Right lobe of liver (tissue), 6 donors: ENCODE measurements at regions not wholly inside any gene's neighbourhood (a gene's known extent, or its start where the extent isn't known, plus 50 kb on each side); places are given as distances from the start of the nearest gene placed in this dataset.

Source experiments
- ATAC-seq, 4 donors: fragments of 200-7000 bp; cut with Tn5 transposase; one replicate each; pipeline ENCODE4 v1.9.1; 2020; ENCODE audit warnings: mild to moderate bottlenecking in 4 of 4, moderate library complexity in 4 of 4
- DNase-seq, 3 donors: peaks; one replicate each; pipeline ENCODE4 v3.0.0-alpha.2; 2020
- H3K27ac ChIP-seq, 3 donors: fragments of 200-600 bp; one replicate each; pipeline ENCODE4 v1.8.0; 2022
- H3K27me3 ChIP-seq, 2 donors: fragments of 200-600 bp; one replicate each; pipeline ENCODE4 v1.8.0; 2022
- H3K36me3 ChIP-seq, 4 donors: fragments of 200-600 bp; sonication (generic) in 1 of 4; one replicate each; pipeline versions ENCODE4 v1.5.1 to v1.8.0; 2017 to 2022; ENCODE audit warnings: control low read depth in 1 of 4
- H3K4me1 ChIP-seq, 4 donors: fragments of 200-600 bp; sonication (generic) in 1 of 4; one replicate each; pipeline versions ENCODE4 v1.5.1 to v1.8.0; 2017 to 2022; ENCODE audit warnings: control low read depth in 1 of 4
- H3K4me3 ChIP-seq, 3 donors: fragments of 200-600 bp; one replicate each; pipeline ENCODE4 v1.8.0; 2022
- H3K9me3 ChIP-seq, 4 donors: fragments of 200-600 bp; sonication (generic) in 1 of 4; one replicate each; pipeline versions ENCODE4 v1.5.1 to v1.8.0; 2017 to 2022; ENCODE audit warnings: control low read depth in 1 of 4
- POLR2A ChIP-seq: fragments of 450-650 bp; IDR thresholded peaks from one replicate; pipeline ENCODE4 v1.6.1; 2017; ENCODE audit warnings: antibody characterized with exemption, mild to moderate bottlenecking
- WGBS: methylation state at CpG from one replicate; pipeline ENCODE4 v1.1.6; 2018; ENCODE audit warnings: low coverage, low lambda C conversion rate; ENCODE audit not compliant: insufficient coverage; ENCODE audit errors: missing lambda C conversion rate; 5-methylcytosine and 5-hydroxymethylcytosine counted together
- intact Hi-C, 2 donors: fragments of 100-400 bp; cut with DNase I; formaldehyde crosslinking; loops; one replicate each; pipeline versions ENCODE4 v1.11.2 to v1.14.1; 2022
- TF ChIP-seq, protein P1 (sequence below), 4 donors: fragments of 200-600 bp in 3 of 4; fragments of 450-650 bp in 1 of 4; IDR thresholded peaks; one replicate each; pipeline versions ENCODE4 v1.5.1 to v1.8.0; 2016 to 2022; ENCODE audit warnings: antibody characterized with exemption in 4 of 4, mild to moderate bottlenecking in 2 of 4
- donor health status: DM: no; HTN: yes; CAD: no.
- donor health status: DM: no; HTN: no; CAD: no.
- donor health status: DM: no; HTN: no; CAD: no.
- donor health status: DM: no; HTN: yes; CAD: no.
- donor health status: DM: no; HTN: yes; CAD: no.

DNA sequence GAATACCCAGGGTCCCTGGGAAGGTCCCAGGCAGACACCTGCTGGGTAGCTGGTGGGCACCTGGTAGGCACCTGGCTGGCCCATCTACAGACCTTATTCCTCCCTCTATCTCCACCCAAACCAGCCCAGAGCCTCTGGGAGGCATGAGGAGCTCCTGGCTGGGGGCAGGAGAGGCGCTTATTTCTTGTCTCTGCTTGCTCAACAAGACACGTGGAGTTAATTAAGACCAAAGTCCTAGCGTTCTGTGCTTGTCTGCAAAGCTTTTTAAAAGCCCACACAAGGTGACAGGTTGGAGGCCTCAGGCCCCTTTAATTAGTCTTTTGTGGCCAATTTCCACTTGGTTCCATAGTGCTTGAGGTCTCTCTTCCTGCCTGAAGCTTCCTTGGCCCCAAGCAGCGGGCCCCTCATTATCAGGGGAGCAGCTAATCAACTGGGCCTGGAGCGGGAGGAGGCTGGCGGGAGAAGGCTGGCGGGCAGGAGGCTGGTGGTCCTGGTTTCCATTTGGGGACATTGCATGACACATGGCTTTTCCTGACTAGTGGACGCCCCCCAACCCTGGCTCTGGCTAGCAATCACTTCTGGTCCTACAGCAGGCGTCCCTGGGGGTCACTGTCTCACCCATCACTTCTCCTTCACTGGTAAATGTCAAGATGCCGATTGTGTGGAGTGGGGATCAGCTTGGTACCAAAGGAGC lies 65.4 kb upstream of the HDAC4 start:
- H3K4me3 ChIP-seq = no peak overlapping the region
- ATAC-seq = no peak
- WGBS = 60% methylated on average over 1 of the region's 10 CpGs
- no peaks in the 10 kb centered on the region for H3K4me1 ChIP-seq
- H3K27ac ChIP-seq = no peak overlapping the region
- no peaks in the 10 kb centered on the region for H3K36me3 ChIP-seq
- peak in 1 of 3 donors; percentile 36 for DNase-seq
- H3K27me3 ChIP-seq = no peaks in the 10 kb centered on the region
- no peaks in the 10 kb centered on the region for H3K9me3 ChIP-seq
- intact Hi-C loops = no loop called here
- TF ChIP-seq, protein P1, sequence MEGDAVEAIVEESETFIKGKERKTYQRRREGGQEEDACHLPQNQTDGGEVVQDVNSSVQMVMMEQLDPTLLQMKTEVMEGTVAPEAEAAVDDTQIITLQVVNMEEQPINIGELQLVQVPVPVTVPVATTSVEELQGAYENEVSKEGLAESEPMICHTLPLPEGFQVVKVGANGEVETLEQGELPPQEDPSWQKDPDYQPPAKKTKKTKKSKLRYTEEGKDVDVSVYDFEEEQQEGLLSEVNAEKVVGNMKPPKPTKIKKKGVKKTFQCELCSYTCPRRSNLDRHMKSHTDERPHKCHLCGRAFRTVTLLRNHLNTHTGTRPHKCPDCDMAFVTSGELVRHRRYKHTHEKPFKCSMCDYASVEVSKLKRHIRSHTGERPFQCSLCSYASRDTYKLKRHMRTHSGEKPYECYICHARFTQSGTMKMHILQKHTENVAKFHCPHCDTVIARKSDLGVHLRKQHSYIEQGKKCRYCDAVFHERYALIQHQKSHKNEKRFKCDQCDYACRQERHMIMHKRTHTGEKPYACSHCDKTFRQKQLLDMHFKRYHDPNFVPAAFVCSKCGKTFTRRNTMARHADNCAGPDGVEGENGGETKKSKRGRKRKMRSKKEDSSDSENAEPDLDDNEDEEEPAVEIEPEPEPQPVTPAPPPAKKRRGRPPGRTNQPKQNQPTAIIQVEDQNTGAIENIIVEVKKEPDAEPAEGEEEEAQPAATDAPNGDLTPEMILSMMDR (IDR thresholded peaks at IDR 0.05) = no peak
- no peak for TF ChIP-seq POLR2A

GRCh38 chr2:239465017-239466001 lies 64.5 kb upstream of the HDAC4 start:
- 65% methylated on average over 7 of the region's 31 CpGs for WGBS
- H3K4me1 ChIP-seq = no peaks in the 10 kb centered on the region
- intact Hi-C loops = no loop called here
- no peaks in the 10 kb centered on the region for H3K36me3 ChIP-seq
- H3K9me3 ChIP-seq = no peaks in the 10 kb centered on the region
- no peak for TF ChIP-seq POLR2A
- TF ChIP-seq, protein P1 (IDR thresholded peaks at IDR 0.05) = no peak
- H3K27ac ChIP-seq = no peak overlapping the region
- DNase-seq = peak; percentile 61 to 74 (median 68)
- H3K4me3 ChIP-seq = no peak overlapping the region
- H3K27me3 ChIP-seq = no peaks in the 10 kb centered on the region
- ATAC-seq = peak; percentile 55 to 78 (median 68)

DNA sequence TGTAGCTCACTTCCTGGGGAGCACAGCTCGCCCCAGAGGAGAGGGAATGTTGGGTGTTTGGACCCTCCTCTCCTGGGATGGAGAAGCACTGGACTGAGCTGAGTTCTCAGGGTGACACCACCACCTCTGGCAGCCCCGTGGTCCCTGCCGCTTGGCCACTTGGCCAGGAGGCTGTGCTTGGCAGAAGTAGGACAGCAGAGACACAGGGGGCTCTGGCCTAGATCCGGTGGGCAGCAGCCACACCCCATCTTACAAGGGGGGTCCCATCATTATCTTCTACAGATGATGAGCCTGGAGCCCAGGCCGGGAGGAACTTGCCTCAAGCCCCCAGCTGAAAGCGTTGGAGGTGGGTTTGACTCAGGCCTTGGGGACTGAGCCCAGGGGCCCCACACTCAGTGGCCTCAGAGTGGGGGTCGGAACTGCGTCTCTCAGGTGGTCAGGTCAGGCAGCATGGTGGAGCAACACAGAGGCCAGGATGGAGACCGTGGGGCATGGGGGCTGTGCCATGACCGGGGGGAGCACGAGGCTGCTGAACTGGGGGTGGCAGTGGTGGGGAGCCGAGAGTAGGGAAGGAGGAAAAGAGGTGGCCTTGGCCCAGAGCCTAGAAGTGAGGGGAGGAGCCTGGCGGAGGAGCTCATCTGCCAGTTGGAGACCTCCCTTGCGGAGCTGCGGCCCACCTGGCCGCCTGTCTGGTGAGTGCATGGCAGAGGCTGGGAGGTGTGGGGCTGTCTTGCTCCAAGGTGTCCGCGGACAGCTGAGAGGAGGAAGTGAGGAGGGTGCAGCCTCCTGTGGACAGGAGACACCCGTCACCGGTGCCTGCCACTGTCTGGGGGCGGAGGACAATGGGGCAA lies 63.6 kb upstream of the HDAC4 start:
- Histone ChIP-seq H3K27me3 (no peaks in the 10 kb centered on the region), H3K4me3 (no peak overlapping the region), H3K36me3 (no peaks in the 10 kb centered on the region), H3K27ac (no peak overlapping the region), H3K9me3 (no peaks in the 10 kb centered on the region), H3K4me1 (no peaks in the 10 kb centered on the region)
- DNase-seq (peak in 1 of 3 donors; percentile 45), ATAC-seq (peak in 1 of 4 donors; percentile 2)
- intact Hi-C loops = no loop called here
- TF ChIP-seq POLR2A = no peak
- TF ChIP-seq, protein P1 (IDR thresholded peaks at IDR 0.05) = no peak
- 77% methylated on average over 11 of the region's 21 CpGs for WGBS

DNA sequence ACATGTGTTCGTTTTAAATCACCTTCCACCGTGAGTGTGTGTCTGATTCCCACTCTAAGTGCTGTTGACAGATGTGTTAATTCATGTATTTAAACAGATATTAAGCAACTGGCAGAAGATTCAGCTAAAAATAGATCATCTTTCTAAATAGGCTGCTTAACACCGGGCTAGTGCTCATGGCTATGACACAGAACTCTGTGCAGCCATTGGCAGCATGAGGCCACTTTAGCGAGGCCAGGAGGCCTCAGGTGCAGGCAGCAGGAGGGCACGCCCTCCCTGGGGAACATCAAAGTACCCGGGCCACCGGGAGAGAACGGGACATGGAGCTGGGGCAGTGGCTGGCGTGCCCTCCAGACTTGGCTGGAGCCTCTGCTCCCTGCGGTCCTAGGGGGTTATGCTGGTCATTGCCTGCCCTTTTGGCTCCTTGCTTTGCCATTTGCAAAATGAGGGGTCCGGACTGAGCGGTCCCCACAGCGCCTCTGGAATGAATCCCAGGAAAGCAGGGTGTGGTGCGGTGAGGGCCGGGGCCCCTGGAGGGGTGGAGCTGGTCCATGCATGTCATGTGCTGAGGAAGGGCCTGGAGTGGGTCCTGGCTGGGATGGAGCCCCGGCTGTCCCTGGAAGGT lies 62.8 kb upstream of the HDAC4 start:
- H3K27me3 ChIP-seq = no peaks in the 10 kb centered on the region
- TF ChIP-seq POLR2A = no peak
- TF ChIP-seq, protein P1 (IDR thresholded peaks at IDR 0.05) = no peak
- H3K9me3 ChIP-seq = no peaks in the 10 kb centered on the region
- no peaks in the 10 kb centered on the region for H3K36me3 ChIP-seq
- intact Hi-C loops = no loop called here
- WGBS = 39% methylated on average over 3 of the region's 16 CpGs
- no peak overlapping the region for H3K4me3 ChIP-seq
- no peaks in the 10 kb centered on the region for H3K4me1 ChIP-seq
- H3K27ac ChIP-seq = no peak overlapping the region
- DNase-seq (peak in 1 of 3 donors; percentile 40), ATAC-seq (no peak)
